Neural progenitor cell (in vitro differentiated cells): ENCODE measurements at regions not wholly inside any gene's neighbourhood (a gene's known extent, or its start where the extent isn't known, plus 50 kb on each side); places are given as distances from the start of the nearest gene placed in this dataset.

Source experiments
- DNase-seq: peaks from one replicate; pipeline ENCODE4 v3.0.0-alpha.2; 2016; ENCODE audit warnings: low spot score
- H2AFZ ChIP-seq: fragments of 200-600 bp; sonication (generic); replicated peaks from 2 replicates; pipeline ENCODE4 v1.6.1; 2016; ENCODE audit warnings: antibody characterized with exemption
- H3F3A ChIP-seq: fragments of 200-600 bp; sonication (generic); 2 replicates; pipeline ENCODE4 v1.6.1; 2016; ENCODE audit warnings: antibody characterized with exemption, low read depth
- H3K27ac ChIP-seq: fragments of 200-600 bp; sonication (generic); 2 replicates; pipeline ENCODE4 v1.5.1; 2016; ENCODE audit warnings: mild to moderate bottlenecking
- H3K27me3 ChIP-seq: fragments of 200-600 bp; sonication (generic); 2 replicates; pipeline ENCODE4 v1.6.1; 2016; ENCODE audit warnings: mild to moderate bottlenecking, moderate library complexity
- H3K36me3 ChIP-seq: fragments of 200-600 bp; sonication (generic); 2 replicates; pipeline ENCODE4 v1.5.1; 2016
- H3K4me1 ChIP-seq: fragments of 200-600 bp; sonication (generic); 2 replicates; pipeline ENCODE4 v1.6.1; 2016; ENCODE audit warnings: mixed run types
- H3K4me2 ChIP-seq: fragments of 200-600 bp; sonication (generic); 2 replicates; pipeline ENCODE4 v1.6.1; 2016
- H3K4me3 ChIP-seq: fragments of 200-600 bp; sonication (generic); 2 replicates; pipeline ENCODE4 v1.5.1; 2016
- H3K79me2 ChIP-seq: fragments of 200-600 bp; sonication (generic); 2 replicates; pipeline ENCODE4 v1.6.1; 2016; ENCODE audit warnings: low read depth
- H3K9ac ChIP-seq: fragments of 200-600 bp; sonication (generic); 2 replicates; pipeline ENCODE4 v1.6.1; 2016
- H3K9me3 ChIP-seq: fragments of 200-600 bp; sonication (generic); 2 replicates; pipeline ENCODE4 v1.5.1; 2016; ENCODE audit warnings: low read depth
- H4K20me1 ChIP-seq: fragments of 200-600 bp; sonication (generic); 2 replicates; pipeline ENCODE4 v1.6.1; 2016; ENCODE audit warnings: low read depth
- H3K27ac Mint-ChIP-seq: 3 replicates; pipeline ENCODE4 v1.8.0; 2021; ENCODE audit warnings: mixed read lengths
- H3K27me3 Mint-ChIP-seq: 2 replicates; pipeline ENCODE4 v1.8.0; 2022; ENCODE audit warnings: low read depth, mild to moderate bottlenecking, inconsistent platforms, moderate library complexity, mixed read lengths; ENCODE audit not compliant: insufficient read depth
- H3K36me3 Mint-ChIP-seq: 3 replicates; pipeline ENCODE4 v1.8.0; 2021; ENCODE audit warnings: mixed read lengths
- H3K4me1 Mint-ChIP-seq: 3 replicates; pipeline ENCODE4 v1.8.0; 2021; ENCODE audit warnings: mixed read lengths
- H3K4me3 Mint-ChIP-seq: 3 replicates; pipeline ENCODE4 v1.8.0; 2021; ENCODE audit warnings: mild to moderate bottlenecking, moderate library complexity, mixed read lengths
- H3K9me3 Mint-ChIP-seq: 3 replicates; pipeline ENCODE4 v1.8.0; 2020; ENCODE audit warnings: mixed read lengths
- CTCF ChIP-seq: fragments of 200-600 bp; sonication (generic); IDR thresholded peaks from 2 replicates; pipeline ENCODE4 v1.5.1; 2017; ENCODE audit warnings: antibody characterized with exemption, mild to moderate bottlenecking
- EZH2 ChIP-seq: fragments of 200-600 bp; sonication (generic); IDR thresholded peaks from 2 replicates; pipeline ENCODE4 v1.6.1; 2017; ENCODE audit warnings: antibody characterized with exemption, mild to moderate bottlenecking, moderate library complexity
- EZH2phosphoT487 ChIP-seq: fragments of 200-600 bp; sonication (generic); IDR thresholded peaks from 2 replicates; pipeline ENCODE4 v1.6.1; 2017; ENCODE audit warnings: antibody characterized with exemption

- Mint-ChIP-seq H3K27me3 (no peaks in the 10 kb centered on the region), H3K27ac (no peak overlapping the region), H3K4me3 (no peak overlapping the region), H3K4me1 (no peaks in the 10 kb centered on the region), H3K9me3 (no peaks in the 10 kb centered on the region), H3K36me3 (no peaks in the 10 kb centered on the region)
- no peaks in the 10 kb centered on the region for H3K27me3 ChIP-seq
- H2AFZ ChIP-seq, result no peak overlapping the region
- no peak overlapping the region for H3K27ac ChIP-seq
- no peaks in the 10 kb centered on the region for H3K4me1 ChIP-seq
- no peaks in the 10 kb centered on the region for H3K9me3 ChIP-seq
- H4K20me1 ChIP-seq, result no peaks in the 10 kb centered on the region
- no peak overlapping the region for H3K9ac ChIP-seq
- no peaks in the 10 kb centered on the region for H3K79me2 ChIP-seq
- no peak overlapping the region for H3K4me3 ChIP-seq
- no peak for TF ChIP-seq EZH2phosphoT487
- TF ChIP-seq EZH2, result no peak
- no peak for TF ChIP-seq CTCF
- no peaks in the 10 kb centered on the region for H3K36me3 ChIP-seq
- DNase-seq, result no peak
- no peak overlapping the region for H3K4me2 ChIP-seq
- no peaks in the 10 kb centered on the region for H3F3A ChIP-seq
These were observed 140.7 kb downstream of the HTR1B start for GRCh38 chr6:77322604-77323003.

GRCh38 chr6:77318256-77318655, 145.0 kb downstream of the HTR1B start:
- Mint-ChIP-seq H3K9me3 (no peaks in the 10 kb centered on the region), H3K27me3 (no peaks in the 10 kb centered on the region), H3K4me3 (no peak overlapping the region), H3K27ac (no peak overlapping the region), H3K4me1 (no peaks in the 10 kb centered on the region), H3K36me3 (no peaks in the 10 kb centered on the region)
- TF ChIP-seq EZH2phosphoT487 (no peak), EZH2 (no peak), CTCF (no peak)
- no peak overlapping the region for H2AFZ ChIP-seq
- H3K9me3 ChIP-seq, result no peaks in the 10 kb centered on the region
- H3K79me2 ChIP-seq, result no peaks in the 10 kb centered on the region
- no peaks in the 10 kb centered on the region for H3K4me1 ChIP-seq
- no peak overlapping the region for H3K9ac ChIP-seq
- H3K4me2 ChIP-seq, result no peak overlapping the region
- H3F3A ChIP-seq, result no peaks in the 10 kb centered on the region
- no peak overlapping the region for H3K27ac ChIP-seq
- DNase-seq, result no peak
- no peaks in the 10 kb centered on the region for H3K27me3 ChIP-seq
- no peaks in the 10 kb centered on the region for H3K36me3 ChIP-seq
- no peak overlapping the region for H3K4me3 ChIP-seq
- no peaks in the 10 kb centered on the region for H4K20me1 ChIP-seq

- Histone ChIP-seq H3K36me3 (no peaks in the 10 kb centered on the region), H3K4me2 (no peak overlapping the region), H3K27me3 (no peaks in the 10 kb centered on the region), H3F3A (no peaks in the 10 kb centered on the region), H3K9ac (no peak overlapping the region), H3K4me3 (no peak overlapping the region), H3K27ac (no peak overlapping the region), H4K20me1 (no peaks in the 10 kb centered on the region), H3K9me3 (no peaks in the 10 kb centered on the region), H3K4me1 (no peaks in the 10 kb centered on the region), H2AFZ (no peak overlapping the region), H3K79me2 (no peaks in the 10 kb centered on the region)
- H3K4me3 Mint-ChIP-seq, result no peak overlapping the region
- no peaks in the 10 kb centered on the region for H3K4me1 Mint-ChIP-seq
- H3K27ac Mint-ChIP-seq, result no peak overlapping the region
- no peaks in the 10 kb centered on the region for H3K9me3 Mint-ChIP-seq
- no peaks in the 10 kb centered on the region for H3K36me3 Mint-ChIP-seq
- no peak for TF ChIP-seq CTCF
- no peaks in the 10 kb centered on the region for H3K27me3 Mint-ChIP-seq
- DNase-seq, result no peak
These were observed 149.7 kb downstream of the HTR1B start for GRCh38 chr6:77313595-77313994.

GRCh38 chr6:77299931-77300330, 163.4 kb downstream of the HTR1B start:
- Mint-ChIP-seq H3K27ac (no peak overlapping the region), H3K4me3 (no peak overlapping the region), H3K9me3 (no peaks in the 10 kb centered on the region), H3K36me3 (no peaks in the 10 kb centered on the region), H3K27me3 (no peaks in the 10 kb centered on the region), H3K4me1 (no peaks in the 10 kb centered on the region)
- no peaks in the 10 kb centered on the region for H4K20me1 ChIP-seq
- H3K36me3 ChIP-seq, result no peaks in the 10 kb centered on the region
- H3K79me2 ChIP-seq, result no peaks in the 10 kb centered on the region
- no peak overlapping the region for H2AFZ ChIP-seq
- no peaks in the 10 kb centered on the region for H3K9me3 ChIP-seq
- DNase-seq, result no peak
- H3K4me2 ChIP-seq, result no peak overlapping the region
- no peak for TF ChIP-seq EZH2
- H3F3A ChIP-seq, result no peaks in the 10 kb centered on the region
- H3K27me3 ChIP-seq, result no peaks in the 10 kb centered on the region
- H3K9ac ChIP-seq, result no peak overlapping the region
- H3K4me3 ChIP-seq, result no peak overlapping the region
- H3K27ac ChIP-seq, result no peak overlapping the region
- H3K4me1 ChIP-seq, result no peaks in the 10 kb centered on the region
